GM19239 (cell line): ENCODE measurements at regions not wholly inside any gene's neighbourhood (a gene's known extent, or its start where the extent isn't known, plus 50 kb on each side); places are given as distances from the start of the nearest gene placed in this dataset.
"Not testable (repeated sequence)": the region's sequence is repeated elsewhere in the genome, so short reads cannot be mapped to it uniquely, and the experiment has no call there.

Experiments used
- DNase-seq: peaks from one replicate; pipeline ENCODE4 v3.0.0; 2011; ENCODE audit warnings: low spot score; ENCODE audit not compliant: insufficient read length
- FAIRE-seq: peaks from 2 replicates; lab custom pipeline; 2011; peaks lifted over from hg19 to GRCh38; lab: Jason Lieb, UNC

DNA sequence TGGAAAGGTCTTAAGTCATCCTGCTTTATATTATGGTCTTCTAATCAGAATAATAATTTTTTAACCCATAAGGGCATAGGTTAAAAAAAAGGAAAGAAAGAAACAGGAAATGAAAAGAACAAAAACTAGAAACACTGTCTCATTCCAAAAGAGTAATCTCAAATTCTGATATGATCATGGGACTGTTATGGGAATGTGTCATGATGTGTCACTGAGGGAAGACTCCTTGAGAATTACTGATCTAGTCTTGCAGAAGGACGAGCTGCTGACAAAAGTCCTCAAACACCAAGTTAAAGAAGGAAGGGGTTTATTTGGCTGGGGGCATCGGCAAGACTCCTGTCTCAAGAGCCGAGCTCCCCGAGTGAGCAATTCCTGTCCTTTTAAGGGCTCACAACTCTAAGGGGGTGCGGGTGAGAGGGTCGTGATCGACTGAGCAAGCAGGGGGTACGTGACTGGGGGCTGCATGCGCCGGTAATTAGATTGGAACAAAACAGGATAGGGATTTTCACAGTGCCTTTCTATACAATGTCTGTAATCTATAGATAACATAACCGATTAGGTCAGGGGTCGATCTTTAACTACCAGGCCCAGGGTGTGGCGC, 108.3 kb upstream of the FOXN2 start:
- FAIRE-seq, DNase-seq: not testable (repeated sequence)

GRCh38 chr2:48207201-48207641, 107.3 kb upstream of the FOXN2 start:
- no peak for DNase-seq
- FAIRE-seq: no peak

- FAIRE-seq (no peak), DNase-seq (no peak)
These were observed 106.6 kb upstream of the FOXN2 start for GRCh38 chr2:48207851-48208250.

DNA sequence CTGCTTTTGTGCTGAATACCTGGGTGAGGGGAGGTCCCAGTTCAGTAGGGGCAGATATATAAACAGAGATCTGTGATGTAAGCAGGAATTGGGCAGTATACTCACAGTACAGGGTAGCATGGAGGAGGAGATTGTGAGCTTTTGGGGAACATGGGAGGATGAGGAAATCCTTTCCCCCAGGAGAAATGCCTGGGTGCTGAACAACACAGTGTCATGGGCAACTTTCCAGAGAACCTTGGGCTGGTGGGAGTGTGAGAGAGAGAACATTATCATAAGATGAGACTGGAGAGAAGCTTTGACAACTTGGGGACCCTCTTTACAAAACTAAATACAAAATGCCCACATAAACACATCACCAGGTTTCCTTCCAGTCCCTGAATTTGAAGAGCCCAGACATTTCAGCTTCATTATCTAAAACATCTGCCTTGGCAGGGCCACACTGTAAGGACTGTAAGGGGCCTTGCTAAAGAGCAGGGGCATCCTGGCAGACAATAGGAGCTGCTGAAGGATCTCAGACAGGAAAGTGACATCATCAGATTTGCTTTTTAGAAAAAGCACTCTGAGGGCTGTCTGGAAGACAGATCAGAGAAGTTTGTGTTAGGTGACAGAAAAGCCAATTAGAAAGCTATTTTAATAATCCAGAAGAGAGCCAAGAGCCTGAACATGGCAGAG, 105.1 kb upstream of the FOXN2 start:
- FAIRE-seq (no peak), DNase-seq (no peak)

DNA sequence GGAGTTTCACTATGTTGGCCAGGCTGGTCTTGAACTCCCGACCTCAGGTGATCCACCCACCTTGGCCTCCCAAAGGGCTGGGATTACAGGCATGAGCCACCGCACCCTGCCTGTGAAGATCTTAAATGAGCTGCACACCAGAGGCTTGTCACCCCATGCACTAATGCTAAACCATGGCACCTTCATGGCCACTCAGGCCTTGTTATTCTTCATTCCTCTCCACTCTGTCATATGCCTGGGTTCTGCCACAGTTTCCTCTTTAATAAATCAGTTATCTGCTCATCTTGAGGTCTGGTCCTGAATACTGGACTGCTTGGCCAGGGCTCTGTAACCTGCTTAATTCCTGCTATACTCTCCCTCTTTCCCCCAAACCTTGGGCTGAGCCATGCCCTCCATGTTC, 104.3 kb upstream of the FOXN2 start:
- no peak for FAIRE-seq

DNA sequence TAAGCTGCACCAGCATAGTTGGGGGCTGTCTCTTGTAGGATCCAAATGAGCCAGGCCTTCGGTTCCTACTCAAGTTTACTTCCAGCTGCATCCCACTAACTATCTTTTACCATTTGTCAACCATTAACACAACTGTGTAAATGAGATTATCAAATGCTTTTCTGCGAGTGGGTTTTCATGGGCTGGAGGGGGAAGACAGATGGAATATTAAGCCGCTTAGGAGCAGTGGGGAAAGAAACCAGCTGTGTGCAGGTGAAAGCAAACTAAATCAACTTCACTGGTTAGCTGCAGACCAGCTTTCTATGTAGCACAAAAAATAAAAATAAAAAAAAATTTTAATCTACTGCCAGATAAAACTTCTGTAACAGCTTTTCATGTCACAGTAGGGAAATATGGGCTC, 100.8 kb upstream of the FOXN2 start:
- DNase-seq (no peak), FAIRE-seq (no peak)

More for the DNA sequence above, 104.3 kb upstream of the FOXN2 start:
- DNase-seq: no peak

- FAIRE-seq (no peak), DNase-seq (no peak)
These were observed 96.3 kb upstream of the FOXN2 start for GRCh38 chr2:48218169-48218568.

DNA sequence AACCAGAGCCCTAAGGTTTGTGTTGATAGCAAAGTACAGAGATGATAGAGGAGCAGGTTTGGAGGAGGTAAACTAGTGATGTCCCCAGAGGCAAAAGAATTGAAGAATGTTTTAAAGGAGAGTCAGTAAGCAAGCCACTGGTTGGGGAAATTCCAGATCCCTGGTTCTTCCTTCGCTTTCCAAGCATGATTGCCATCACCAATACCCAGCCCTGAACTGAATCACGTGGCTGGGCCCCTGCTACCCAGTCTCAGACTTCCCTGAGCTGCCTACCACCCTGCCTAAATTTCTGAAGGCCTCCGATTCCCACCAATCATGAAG, 95.3 kb upstream of the FOXN2 start:
- FAIRE-seq (no peak), DNase-seq (no peak)

DNA sequence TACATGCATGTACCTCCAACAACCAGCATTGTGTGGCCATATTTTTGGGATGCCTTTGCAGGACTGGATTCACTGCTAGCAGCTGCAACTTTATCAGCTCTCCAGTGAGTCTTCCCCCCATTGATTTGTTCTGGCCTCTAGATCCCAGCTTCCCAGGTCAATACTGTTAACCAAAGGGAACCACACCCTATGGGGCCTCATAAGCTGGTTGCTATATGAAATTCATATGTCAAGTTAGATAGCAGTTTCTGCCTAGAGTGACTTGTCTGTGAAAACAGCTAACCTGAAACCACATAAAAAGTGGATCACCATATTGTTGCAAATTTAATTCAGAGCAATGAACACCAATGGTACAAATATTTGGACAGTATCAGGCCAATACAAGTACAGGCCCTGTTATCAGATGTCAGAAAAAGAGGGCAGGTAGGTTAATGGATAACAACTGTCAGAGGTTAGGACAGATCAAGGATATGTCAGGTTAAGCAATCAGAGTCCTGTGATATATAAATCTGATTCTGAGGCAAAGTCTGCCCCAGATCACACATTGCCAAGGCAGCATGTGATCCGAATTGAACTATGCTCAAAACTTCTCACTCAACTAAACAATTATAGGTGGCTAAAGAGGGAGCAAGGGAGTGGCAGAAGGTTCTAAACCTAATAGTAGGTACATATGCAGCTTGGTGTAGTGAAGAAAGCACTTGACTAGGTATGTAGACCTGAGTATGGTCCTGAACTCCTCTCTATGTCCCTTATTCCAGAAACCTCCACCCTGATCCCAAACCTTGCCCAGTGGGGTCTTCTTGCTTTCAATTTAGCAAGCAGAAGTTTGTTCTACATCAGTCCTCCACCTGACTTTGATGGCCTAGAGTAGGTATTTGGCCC, 94.7 kb upstream of the FOXN2 start:
- FAIRE-seq: peak; percentile 64
- DNase-seq: no peak

GRCh38 chr2:48220501-48220900, 94.0 kb upstream of the FOXN2 start:
- DNase-seq (no peak), FAIRE-seq (no peak)

DNA sequence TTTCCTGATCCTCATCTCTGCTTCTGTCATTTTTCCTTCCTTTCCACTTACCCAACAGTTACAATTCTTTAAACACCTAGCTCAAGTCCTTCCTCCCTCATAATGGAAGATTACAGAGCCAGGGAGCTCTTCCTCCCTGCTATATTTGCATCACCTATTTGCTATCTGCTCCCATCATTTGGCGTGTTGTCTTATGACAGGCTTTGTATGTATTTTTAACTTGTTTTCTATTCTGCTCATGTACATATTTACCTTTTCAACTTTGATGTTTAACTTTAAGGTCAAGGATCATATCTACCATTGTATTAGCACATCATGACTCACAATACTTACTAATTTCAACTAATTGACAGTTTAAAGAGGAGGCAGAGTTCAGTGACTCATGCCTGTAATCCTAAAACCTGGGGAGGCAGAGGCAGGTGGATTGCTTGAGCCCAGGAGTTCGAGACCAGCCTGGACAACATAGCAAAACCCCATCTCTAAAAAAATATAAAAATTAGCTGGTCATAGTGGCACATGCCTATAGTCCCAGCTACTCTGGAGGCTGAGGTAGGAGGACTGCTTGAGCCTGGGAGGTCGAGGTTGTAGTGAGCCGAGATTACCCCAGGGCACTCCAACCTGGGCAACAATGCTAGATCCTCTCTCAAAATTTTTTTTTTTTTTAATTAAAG, 92.5 kb upstream of the FOXN2 start:
- DNase-seq: no peak
- FAIRE-seq: no peak

DNA sequence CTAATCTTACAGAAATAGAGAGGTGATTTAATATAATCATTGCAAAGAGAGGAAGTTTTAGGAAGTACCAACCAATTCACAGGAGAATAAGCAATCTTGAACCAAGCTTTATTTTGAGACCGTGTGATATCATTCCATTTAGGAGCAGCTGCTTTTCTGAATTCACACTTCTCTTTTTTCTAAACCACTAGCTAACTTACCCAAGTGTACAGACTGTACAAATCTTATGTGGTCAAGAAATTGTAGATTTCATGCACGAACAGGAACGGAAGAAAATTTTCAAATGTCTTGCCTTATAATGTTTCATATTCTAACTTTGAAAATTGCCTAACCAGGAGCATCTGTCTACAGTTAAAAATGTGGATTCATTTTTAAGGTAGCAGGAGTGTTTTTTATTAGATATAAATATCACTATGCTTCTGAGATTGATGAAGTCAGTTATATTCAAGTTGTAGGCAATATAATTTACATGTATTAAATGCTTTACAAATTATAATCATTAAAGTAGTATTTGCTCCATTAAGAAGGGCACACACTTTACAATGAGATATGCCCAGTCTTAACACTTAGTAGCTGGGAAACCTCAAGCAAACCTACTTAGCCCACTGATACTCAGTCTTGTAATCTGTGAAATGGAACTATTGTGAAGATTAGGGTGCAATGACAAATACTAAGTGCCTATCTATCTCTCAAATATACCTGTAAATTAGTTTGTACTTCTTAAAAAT, 86.7 kb upstream of the FOXN2 start:
- DNase-seq: peak; percentile 21
- FAIRE-seq: peak; percentile 88

- FAIRE-seq (peak; percentile 52), DNase-seq (no peak)
These were observed 86.2 kb upstream of the FOXN2 start for GRCh38 chr2:48228345-48228684.

DNA sequence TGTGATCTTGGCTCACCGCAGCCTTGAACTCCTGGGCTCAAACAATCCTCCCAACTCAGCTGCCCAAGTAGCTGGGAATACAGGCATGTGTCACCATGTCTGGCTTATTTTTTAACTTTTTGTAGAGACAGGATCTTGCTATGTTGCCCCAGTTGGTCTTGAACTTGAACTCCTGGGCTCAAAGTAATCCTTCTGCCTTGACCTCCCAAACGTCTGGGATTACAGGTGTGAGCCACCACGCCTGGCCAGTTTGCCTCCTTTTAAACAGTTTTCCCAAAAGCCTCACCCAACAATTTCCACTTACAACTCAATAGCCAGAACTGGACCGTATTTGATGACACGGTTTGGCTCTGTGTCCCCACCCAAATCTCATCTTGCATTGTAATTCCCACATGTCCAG, 85.4 kb upstream of the FOXN2 start:
- no peak for DNase-seq

GRCh38 chr2:48230834-48231233, 83.6 kb upstream of the FOXN2 start:
- FAIRE-seq (no peak), DNase-seq (no peak)

More for the DNA sequence above, 85.4 kb upstream of the FOXN2 start:
- FAIRE-seq: peak; percentile 23

GRCh38 chr2:48232351-48232750, 82.1 kb upstream of the FOXN2 start:
- FAIRE-seq: no peak
- DNase-seq: no peak

DNA sequence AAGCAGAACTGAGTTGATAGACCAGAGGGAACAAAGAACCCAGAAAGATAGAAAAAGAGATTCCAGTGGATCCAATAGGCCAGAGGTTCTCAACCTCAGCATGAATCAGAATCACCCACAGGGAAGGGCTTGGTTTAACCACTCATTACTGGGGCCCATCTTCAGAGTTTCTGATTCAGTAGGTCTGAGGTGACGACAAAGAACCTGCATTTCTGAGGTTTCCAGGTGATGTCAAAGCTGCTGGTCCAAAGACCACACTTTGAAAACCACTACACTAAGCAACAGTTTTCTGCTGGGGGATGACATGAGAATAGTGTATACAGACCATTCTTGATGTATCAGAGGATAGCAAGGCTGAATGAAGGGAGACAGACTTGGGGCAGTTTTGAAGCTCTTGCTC, 81.5 kb upstream of the FOXN2 start:
- DNase-seq (no peak), FAIRE-seq (no peak)

DNA sequence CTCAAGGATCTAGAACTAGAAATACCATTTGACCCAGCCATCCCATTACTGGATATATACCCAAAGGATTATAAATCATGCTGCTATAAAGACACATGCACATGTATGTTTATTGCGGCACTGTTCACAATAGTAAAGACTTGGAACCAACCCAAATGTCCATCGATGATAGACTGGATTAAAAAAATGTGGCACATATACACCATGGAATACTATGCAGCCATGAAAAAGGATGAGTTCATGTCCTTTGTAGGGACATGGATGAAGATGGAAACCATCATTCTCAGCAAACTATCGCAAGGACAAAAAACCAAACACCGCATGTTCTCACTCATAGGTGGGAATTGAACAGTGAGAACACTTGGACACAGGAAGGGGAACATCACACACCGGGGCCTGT, 80.7 kb upstream of the FOXN2 start:
- not testable (repeated sequence) for FAIRE-seq, DNase-seq

GRCh38 chr2:48235076-48235475, 79.4 kb upstream of the FOXN2 start:
- no peak for DNase-seq
- FAIRE-seq: no peak

GRCh38 chr2:48238381-48238780, 76.1 kb upstream of the FOXN2 start:
- FAIRE-seq (no peak), DNase-seq (no peak)
